ENCODE measurements at regions not wholly inside any gene's neighbourhood (a gene's known extent, or its start where the extent isn't known, plus 50 kb on each side); places are given as distances from the start of the nearest gene placed in this dataset.

- no peaks in the 10 kb centered on the region for H3K79me2 ChIP-seq (ENCODE audit: control insufficient read depth, insufficient read depth, low read length, poor library complexity)
- H3K4ac ChIP-seq (ENCODE audit: low read depth, low read length), result no peak overlapping the region
- no peaks in the 10 kb centered on the region for H3K36me3 ChIP-seq (ENCODE audit: control insufficient read depth in 1 of 2, insufficient read depth in 2 of 2, low read length in 2 of 2)
- H3K18ac ChIP-seq (ENCODE audit: low read length), result no peak overlapping the region
- no peak overlapping the region for H3K27ac ChIP-seq (ENCODE audit: low read depth, low read length)
- H2AFZ ChIP-seq (ENCODE audit: insufficient read depth, low read length, poor library complexity), result no peak overlapping the region
- H2BK12ac ChIP-seq (ENCODE audit: low read length), result no peak overlapping the region
- H3K27me3 ChIP-seq (ENCODE audit: insufficient read depth, low read length), result no peaks in the 10 kb centered on the region
- H4K8ac ChIP-seq (ENCODE audit: low read depth, low read length), result no peak overlapping the region
- DNase-seq, result no peak
- no peak overlapping the region for H2AK5ac ChIP-seq (ENCODE audit: low read length)
- no peaks in the 10 kb centered on the region for H3K4me1 ChIP-seq (ENCODE audit: control insufficient read depth in 1 of 2, insufficient read depth in 2 of 2, low read length in 2 of 2)
- H4K91ac ChIP-seq (ENCODE audit: low read depth, low read length), result no peak overlapping the region
- no peak overlapping the region for H2BK120ac ChIP-seq (ENCODE audit: insufficient read depth, low read length, poor library complexity)
- no peak overlapping the region for H4K12ac ChIP-seq (ENCODE audit: low read depth, low read length)
- H3K4me3 ChIP-seq (ENCODE audit: low read depth, low read length), result no peak overlapping the region
- no peak overlapping the region for H3K9ac ChIP-seq (ENCODE audit: low read length)
- no peak overlapping the region for H2BK5ac ChIP-seq (ENCODE audit: low read depth, low read length, poor library complexity)
- no peak overlapping the region for H3K4me2 ChIP-seq (ENCODE audit: low read length)
- WGBS (ENCODE audit: extremely low coverage, insufficient coverage, insufficient read length), result no CpG with 5 or more reads among the region's 2 CpGs
- H3K14ac ChIP-seq (ENCODE audit: low read length), result no peak overlapping the region
- no peak overlapping the region for H3K23ac ChIP-seq (ENCODE audit: low read length)
- no peaks in the 10 kb centered on the region for H3K9me3 ChIP-seq (ENCODE audit: insufficient read depth, low read depth, low read length)
- no peaks in the 10 kb centered on the region for H3K79me1 ChIP-seq (ENCODE audit: low read length)
Observed at GRCh38 chr4:64520421-64520820, 111.2 kb upstream of the TECRL start.

GRCh38 chr4:64518600-64518999, 109.3 kb upstream of the TECRL start:
- no CpG with 5 or more reads among the region's 3 CpGs for WGBS (ENCODE audit: extremely low coverage, insufficient coverage, insufficient read length)
- Histone ChIP-seq H2BK5ac (ENCODE audit: low read depth, low read length, poor library complexity) (no peak overlapping the region), H3K27ac (ENCODE audit: low read depth, low read length) (no peak overlapping the region), H3K9ac (ENCODE audit: low read length) (no peak overlapping the region), H3K23ac (ENCODE audit: low read length) (no peak overlapping the region), H3K14ac (ENCODE audit: low read length) (no peak overlapping the region), H3K36me3 (ENCODE audit: control insufficient read depth in 1 of 2, insufficient read depth in 2 of 2, low read length in 2 of 2) (no peaks in the 10 kb centered on the region), H2AFZ (ENCODE audit: insufficient read depth, low read length, poor library complexity) (no peak overlapping the region), H3K79me1 (ENCODE audit: low read length) (no peaks in the 10 kb centered on the region), H2BK120ac (ENCODE audit: insufficient read depth, low read length, poor library complexity) (no peak overlapping the region), H4K91ac (ENCODE audit: low read depth, low read length) (no peak overlapping the region), H2BK12ac (ENCODE audit: low read length) (no peak overlapping the region), H4K8ac (ENCODE audit: low read depth, low read length) (no peak overlapping the region), H3K4me2 (ENCODE audit: low read length) (no peak overlapping the region), H3K4me1 (ENCODE audit: control insufficient read depth in 1 of 2, insufficient read depth in 2 of 2, low read length in 2 of 2) (no peaks in the 10 kb centered on the region), H3K18ac (ENCODE audit: low read length) (no peak overlapping the region), H3K4ac (ENCODE audit: low read depth, low read length) (no peak overlapping the region), H3K27me3 (ENCODE audit: insufficient read depth, low read length) (no peaks in the 10 kb centered on the region), H3K9me3 (ENCODE audit: insufficient read depth, low read depth, low read length) (no peaks in the 10 kb centered on the region), H3K79me2 (ENCODE audit: control insufficient read depth, insufficient read depth, low read length, poor library complexity) (no peaks in the 10 kb centered on the region), H3K4me3 (ENCODE audit: low read depth, low read length) (no peak overlapping the region), H4K12ac (ENCODE audit: low read depth, low read length) (no peak overlapping the region), H2AK5ac (ENCODE audit: low read length) (no peak overlapping the region)
- DNase-seq, result no peak

GRCh38 chr4:64516176-64516575, 106.9 kb upstream of the TECRL start:
- Histone ChIP-seq H4K12ac (ENCODE audit: low read depth, low read length) (no peak overlapping the region), H3K18ac (ENCODE audit: low read length) (no peak overlapping the region), H3K9me3 (ENCODE audit: insufficient read depth, low read depth, low read length) (no peaks in the 10 kb centered on the region), H2AFZ (ENCODE audit: insufficient read depth, low read length, poor library complexity) (no peak overlapping the region), H3K4me2 (ENCODE audit: low read length) (no peak overlapping the region), H4K8ac (ENCODE audit: low read depth, low read length) (no peak overlapping the region), H2BK5ac (ENCODE audit: low read depth, low read length, poor library complexity) (no peak overlapping the region), H3K79me1 (ENCODE audit: low read length) (no peaks in the 10 kb centered on the region), H3K14ac (ENCODE audit: low read length) (no peak overlapping the region), H3K36me3 (ENCODE audit: control insufficient read depth in 1 of 2, insufficient read depth in 2 of 2, low read length in 2 of 2) (no peaks in the 10 kb centered on the region), H2BK120ac (ENCODE audit: insufficient read depth, low read length, poor library complexity) (no peak overlapping the region), H2BK12ac (ENCODE audit: low read length) (no peak overlapping the region), H3K27me3 (ENCODE audit: insufficient read depth, low read length) (no peaks in the 10 kb centered on the region), H2AK5ac (ENCODE audit: low read length) (no peak overlapping the region), H3K4me3 (ENCODE audit: low read depth, low read length) (no peak overlapping the region), H3K79me2 (ENCODE audit: control insufficient read depth, insufficient read depth, low read length, poor library complexity) (no peaks in the 10 kb centered on the region), H4K91ac (ENCODE audit: low read depth, low read length) (no peak overlapping the region), H3K27ac (ENCODE audit: low read depth, low read length) (no peak overlapping the region), H3K23ac (ENCODE audit: low read length) (no peak overlapping the region), H3K9ac (ENCODE audit: low read length) (no peak overlapping the region), H3K4me1 (ENCODE audit: control insufficient read depth in 1 of 2, insufficient read depth in 2 of 2, low read length in 2 of 2) (no peaks in the 10 kb centered on the region), H3K4ac (ENCODE audit: low read depth, low read length) (no peak overlapping the region)
- DNase-seq, result no peak
- WGBS (ENCODE audit: extremely low coverage, insufficient coverage, insufficient read length), result no CpG with 5 or more reads among the region's 1 CpG

GRCh38 chr4:64508089-64508488, 98.8 kb upstream of the TECRL start:
- no peak overlapping the region for H2AFZ ChIP-seq (ENCODE audit: insufficient read depth, low read length, poor library complexity)
- H3K27me3 ChIP-seq (ENCODE audit: insufficient read depth, low read length), result no peaks in the 10 kb centered on the region
- no peak overlapping the region for H3K14ac ChIP-seq (ENCODE audit: low read length)
- no peak overlapping the region for H4K12ac ChIP-seq (ENCODE audit: low read depth, low read length)
- no peaks in the 10 kb centered on the region for H3K79me1 ChIP-seq (ENCODE audit: low read length)
- H3K36me3 ChIP-seq (ENCODE audit: control insufficient read depth in 1 of 2, insufficient read depth in 2 of 2, low read length in 2 of 2), result no peaks in the 10 kb centered on the region
- no peaks in the 10 kb centered on the region for H3K4me1 ChIP-seq (ENCODE audit: control insufficient read depth in 1 of 2, insufficient read depth in 2 of 2, low read length in 2 of 2)
- no peak overlapping the region for H2AK5ac ChIP-seq (ENCODE audit: low read length)
- no peak overlapping the region for H2BK120ac ChIP-seq (ENCODE audit: insufficient read depth, low read length, poor library complexity)
- no peak overlapping the region for H2BK5ac ChIP-seq (ENCODE audit: low read depth, low read length, poor library complexity)
- DNase-seq, result no peak
- H3K9me3 ChIP-seq (ENCODE audit: insufficient read depth, low read depth, low read length), result no peaks in the 10 kb centered on the region
- no peak overlapping the region for H2BK12ac ChIP-seq (ENCODE audit: low read length)
- no peak overlapping the region for H3K9ac ChIP-seq (ENCODE audit: low read length)
- H3K23ac ChIP-seq (ENCODE audit: low read length), result no peak overlapping the region
- no peak overlapping the region for H3K27ac ChIP-seq (ENCODE audit: low read depth, low read length)
- H3K79me2 ChIP-seq (ENCODE audit: control insufficient read depth, insufficient read depth, low read length, poor library complexity), result no peaks in the 10 kb centered on the region
- H3K4ac ChIP-seq (ENCODE audit: low read depth, low read length), result no peak overlapping the region
- H3K18ac ChIP-seq (ENCODE audit: low read length), result no peak overlapping the region
- no peak overlapping the region for H3K4me3 ChIP-seq (ENCODE audit: low read depth, low read length)
- no peak overlapping the region for H3K4me2 ChIP-seq (ENCODE audit: low read length)
- no peak overlapping the region for H4K8ac ChIP-seq (ENCODE audit: low read depth, low read length)
- no peak overlapping the region for H4K91ac ChIP-seq (ENCODE audit: low read depth, low read length)
